Right lobe of liver (tissue), 6 donors: ENCODE measurements at regions not wholly inside any gene's neighbourhood (a gene's known extent, or its start where the extent isn't known, plus 50 kb on each side); places are given as distances from the start of the nearest gene placed in this dataset.

Experiments used
- ATAC-seq, 4 donors: fragments of 200-7000 bp; cut with Tn5 transposase; one replicate each; pipeline ENCODE4 v1.9.1; 2020; ENCODE audit warnings: mild to moderate bottlenecking in 4 of 4, moderate library complexity in 4 of 4
- DNase-seq, 3 donors: peaks; one replicate each; pipeline ENCODE4 v3.0.0-alpha.2; 2020
- H3K27ac ChIP-seq, 3 donors: fragments of 200-600 bp; one replicate each; pipeline ENCODE4 v1.8.0; 2022
- H3K27me3 ChIP-seq, 2 donors: fragments of 200-600 bp; one replicate each; pipeline ENCODE4 v1.8.0; 2022
- H3K36me3 ChIP-seq, 4 donors: fragments of 200-600 bp; sonication (generic) in 1 of 4; one replicate each; pipeline versions ENCODE4 v1.5.1 to v1.8.0; 2017 to 2022; ENCODE audit warnings: control low read depth in 1 of 4
- H3K4me1 ChIP-seq, 4 donors: fragments of 200-600 bp; sonication (generic) in 1 of 4; one replicate each; pipeline versions ENCODE4 v1.5.1 to v1.8.0; 2017 to 2022; ENCODE audit warnings: control low read depth in 1 of 4
- H3K4me3 ChIP-seq, 3 donors: fragments of 200-600 bp; one replicate each; pipeline ENCODE4 v1.8.0; 2022
- H3K9me3 ChIP-seq, 4 donors: fragments of 200-600 bp; sonication (generic) in 1 of 4; one replicate each; pipeline versions ENCODE4 v1.5.1 to v1.8.0; 2017 to 2022; ENCODE audit warnings: control low read depth in 1 of 4
- CTCF ChIP-seq, 4 donors: fragments of 200-600 bp in 3 of 4; fragments of 450-650 bp in 1 of 4; IDR thresholded peaks; one replicate each; pipeline versions ENCODE4 v1.5.1 to v1.8.0; 2016 to 2022; ENCODE audit warnings: antibody characterized with exemption in 4 of 4, mild to moderate bottlenecking in 2 of 4
- POLR2A ChIP-seq: fragments of 450-650 bp; IDR thresholded peaks from one replicate; pipeline ENCODE4 v1.6.1; 2017; ENCODE audit warnings: antibody characterized with exemption, mild to moderate bottlenecking
- WGBS: methylation state at CpG from one replicate; pipeline ENCODE4 v1.1.6; 2018; ENCODE audit warnings: low coverage, low lambda C conversion rate; ENCODE audit not compliant: insufficient coverage; ENCODE audit errors: missing lambda C conversion rate; 5-methylcytosine and 5-hydroxymethylcytosine counted together
- intact Hi-C, 2 donors: fragments of 100-400 bp; cut with DNase I; formaldehyde crosslinking; loops; one replicate each; pipeline versions ENCODE4 v1.11.2 to v1.14.1; 2022
- donor health status: DM: no; HTN: yes; CAD: no.
- donor health status: DM: no; HTN: no; CAD: no.
- donor health status: DM: no; HTN: no; CAD: no.
- donor health status: DM: no; HTN: yes; CAD: no.
- donor health status: DM: no; HTN: yes; CAD: no.

DNA sequence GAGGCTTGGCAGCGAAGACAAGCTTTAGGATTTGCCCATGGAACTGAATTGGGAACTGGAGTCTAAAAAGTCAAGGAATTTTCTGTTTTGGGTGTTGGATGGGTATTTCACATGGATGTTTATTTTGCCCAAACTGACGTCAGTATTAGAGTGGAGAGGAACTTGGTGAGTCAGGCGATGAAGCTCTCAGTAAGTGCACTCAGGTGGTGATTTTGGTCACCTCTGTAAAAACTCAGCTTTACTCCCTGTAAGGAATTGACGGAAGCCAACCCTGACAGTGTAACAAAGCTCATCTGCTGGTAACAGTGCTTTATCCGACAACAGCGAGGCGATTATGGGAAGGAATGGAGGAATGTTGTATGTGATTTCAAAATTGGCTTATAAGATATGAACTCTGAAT lies 77.0 kb upstream of the PGRMC2 start:
- intact Hi-C loops = no loop called here
- Histone ChIP-seq H3K9me3 (no peaks in the 10 kb centered on the region), H3K4me1 (no peaks in the 10 kb centered on the region), H3K4me3 (no peak overlapping the region), H3K27ac (no peak overlapping the region), H3K36me3 (no peaks in the 10 kb centered on the region), H3K27me3 (no peaks in the 10 kb centered on the region)
- no peak for DNase-seq
- ATAC-seq = no peak
- WGBS = 80% methylated on average over 6 of the region's 7 CpGs
- TF ChIP-seq POLR2A (no peak), CTCF (IDR thresholded peaks at IDR 0.05) (no peak)

DNA sequence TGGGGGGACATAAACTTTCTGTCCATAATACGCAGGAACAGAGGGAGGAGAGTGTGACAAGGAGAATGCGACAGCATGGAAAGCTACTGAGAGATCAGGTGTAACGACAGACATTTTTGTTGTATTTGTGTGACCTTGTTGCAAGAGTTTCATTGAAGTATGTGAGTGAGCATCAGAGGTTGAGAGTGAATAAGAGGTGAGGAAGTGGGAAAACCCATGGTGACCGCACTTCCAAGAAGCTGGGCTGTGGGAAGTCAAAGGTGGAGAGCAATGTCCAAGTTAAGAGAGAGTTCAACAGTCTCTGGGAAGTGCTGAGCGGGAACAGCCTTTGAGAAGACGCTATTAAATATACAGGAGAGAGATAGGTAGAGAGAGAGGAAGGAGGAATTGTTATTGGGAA lies 76.4 kb upstream of the PGRMC2 start:
- ATAC-seq = no peak
- 89% methylated on average over 4 of the region's 6 CpGs for WGBS
- Histone ChIP-seq H3K27me3 (no peaks in the 10 kb centered on the region), H3K36me3 (no peaks in the 10 kb centered on the region), H3K9me3 (no peaks in the 10 kb centered on the region), H3K4me1 (no peaks in the 10 kb centered on the region), H3K27ac (no peak overlapping the region), H3K4me3 (no peak overlapping the region)
- no peak for TF ChIP-seq POLR2A
- no peak for TF ChIP-seq CTCF (IDR thresholded peaks at IDR 0.05)
- intact Hi-C loops = no loop called here
- DNase-seq = no peak

DNA sequence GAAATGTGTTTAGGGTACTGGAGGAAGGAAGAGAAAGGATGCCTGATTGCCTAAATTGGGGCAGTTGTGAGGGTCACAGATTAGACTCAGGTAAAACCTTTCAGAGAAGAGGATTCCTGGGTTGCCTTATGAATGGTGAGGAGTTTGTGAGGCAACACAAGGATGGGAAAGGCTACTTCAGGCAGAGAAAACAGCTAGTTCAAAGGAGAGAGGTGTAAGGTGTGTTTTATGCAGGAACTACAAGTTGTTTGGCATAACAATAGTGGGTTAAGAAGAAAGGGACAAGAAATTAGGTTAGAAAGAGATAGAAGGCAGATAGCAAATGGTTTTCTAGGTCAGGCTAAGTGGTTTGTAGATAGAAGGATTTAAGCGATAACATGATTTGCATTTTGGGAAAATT lies 75.1 kb upstream of the PGRMC2 start:
- Histone ChIP-seq H3K4me3 (no peak overlapping the region), H3K27ac (no peak overlapping the region), H3K27me3 (no peaks in the 10 kb centered on the region), H3K4me1 (no peaks in the 10 kb centered on the region), H3K9me3 (no peaks in the 10 kb centered on the region), H3K36me3 (no peaks in the 10 kb centered on the region)
- no peak for ATAC-seq
- intact Hi-C loops = no loop called here
- DNase-seq = no peak
- no peak for TF ChIP-seq POLR2A
- TF ChIP-seq CTCF (IDR thresholded peaks at IDR 0.05) = no peak
- WGBS = 100% methylated on average over 1 of the region's 1 CpG

- no peak for ATAC-seq
- TF ChIP-seq CTCF (IDR thresholded peaks at IDR 0.05) (no peak), POLR2A (no peak)
- H3K9me3 ChIP-seq = no peaks in the 10 kb centered on the region
Observed at GRCh38 chr4:128359422-128359821, 71.8 kb upstream of the PGRMC2 start.

GRCh38 chr4:128358913-128359279 lies 71.3 kb upstream of the PGRMC2 start:
- Histone ChIP-seq H3K27me3 (no peaks in the 10 kb centered on the region), H3K4me3 (no peak overlapping the region), H3K27ac (no peak overlapping the region), H3K9me3 (no peaks in the 10 kb centered on the region), H3K4me1 (peaks cover 0 to 12% (median 0%) of the 10 kb centered on the region in 4 donors), H3K36me3 (no peaks in the 10 kb centered on the region)
- 57% methylated on average over 2 of the region's 2 CpGs for WGBS
- no peak for ATAC-seq
- intact Hi-C loops = no loop called here
- DNase-seq = no peak
- TF ChIP-seq POLR2A = no peak
- no peak for TF ChIP-seq CTCF (IDR thresholded peaks at IDR 0.05)

More at GRCh38 chr4:128359422-128359821, 71.8 kb upstream of the PGRMC2 start:
- Histone ChIP-seq H3K36me3 (no peaks in the 10 kb centered on the region), H3K4me3 (no peak overlapping the region), H3K27ac (no peak overlapping the region), H3K4me1 (peaks cover 0 to 7% (median 0%) of the 10 kb centered on the region in 4 donors), H3K27me3 (no peaks in the 10 kb centered on the region)
- intact Hi-C loops = no loop called here
- WGBS = 92% methylated on average over 2 of the region's 2 CpGs
- no peak for DNase-seq
